C4-2B (cell line): ENCODE measurements at regions not wholly inside any gene's neighbourhood (a gene's known extent, or its start where the extent isn't known, plus 50 kb on each side); places are given as distances from the start of the nearest gene placed in this dataset.

Experiments used
- CTCF ChIP-seq: fragments of 450-650 bp; conservative IDR thresholded peaks from 2 replicates; pipeline ENCODE4 v1.5.1; 2017; ENCODE audit warnings: mild to moderate bottlenecking
- ZFX ChIP-seq: fragments of 450-650 bp; IDR thresholded peaks from 2 replicates; pipeline ENCODE4 v1.6.1; 2017

GRCh38 chrX:10781847-10782530 is 161.6 kb upstream of the MID1 start:
- TF ChIP-seq CTCF (no peak), ZFX (no peak)
